ENCODE measurements at regions not wholly inside any gene's neighbourhood (a gene's known extent, or its start where the extent isn't known, plus 50 kb on each side); places are given as distances from the start of the nearest gene placed in this dataset.

DNA sequence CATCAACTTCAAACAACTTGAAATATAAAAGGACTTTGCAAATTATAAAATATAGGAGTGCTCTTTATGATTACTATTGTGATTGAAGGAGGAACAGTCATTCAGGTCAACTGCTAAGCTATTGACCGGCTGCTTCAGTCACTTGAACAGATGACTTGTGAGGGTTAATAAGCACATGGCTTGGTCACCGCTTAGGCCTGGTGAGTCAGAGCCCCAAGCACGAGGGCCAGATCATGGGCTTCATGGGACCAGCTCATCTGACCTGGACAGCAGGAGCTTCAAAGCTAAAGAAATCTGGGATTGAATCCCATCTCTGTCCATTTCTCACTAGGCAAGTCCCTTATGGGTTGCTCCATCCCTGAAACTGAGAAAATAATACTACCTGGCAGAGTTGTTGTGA lies 60.4 kb upstream of the ADO start:
- Histone ChIP-seq H3K4me3 (ENCODE audit: low read depth, low read length) (no peak overlapping the region), H2AFZ (no peak overlapping the region), H3K36me3 (ENCODE audit: control insufficient read depth, insufficient read depth, low read length) (no peaks in the 10 kb centered on the region), H3K9me3 (ENCODE audit: control insufficient read depth, low read length) (no peaks in the 10 kb centered on the region), H3K9ac (no peak overlapping the region), H3K27ac (no peak overlapping the region), H3K79me2 (no peaks in the 10 kb centered on the region), H3K4me2 (ENCODE audit: low read length) (no peak overlapping the region), H3K4me1 (no peaks in the 10 kb centered on the region), H3K27me3 (ENCODE audit: control insufficient read depth, insufficient read depth, low read length) (no peaks in the 10 kb centered on the region)
- TF ChIP-seq, protein P1, sequence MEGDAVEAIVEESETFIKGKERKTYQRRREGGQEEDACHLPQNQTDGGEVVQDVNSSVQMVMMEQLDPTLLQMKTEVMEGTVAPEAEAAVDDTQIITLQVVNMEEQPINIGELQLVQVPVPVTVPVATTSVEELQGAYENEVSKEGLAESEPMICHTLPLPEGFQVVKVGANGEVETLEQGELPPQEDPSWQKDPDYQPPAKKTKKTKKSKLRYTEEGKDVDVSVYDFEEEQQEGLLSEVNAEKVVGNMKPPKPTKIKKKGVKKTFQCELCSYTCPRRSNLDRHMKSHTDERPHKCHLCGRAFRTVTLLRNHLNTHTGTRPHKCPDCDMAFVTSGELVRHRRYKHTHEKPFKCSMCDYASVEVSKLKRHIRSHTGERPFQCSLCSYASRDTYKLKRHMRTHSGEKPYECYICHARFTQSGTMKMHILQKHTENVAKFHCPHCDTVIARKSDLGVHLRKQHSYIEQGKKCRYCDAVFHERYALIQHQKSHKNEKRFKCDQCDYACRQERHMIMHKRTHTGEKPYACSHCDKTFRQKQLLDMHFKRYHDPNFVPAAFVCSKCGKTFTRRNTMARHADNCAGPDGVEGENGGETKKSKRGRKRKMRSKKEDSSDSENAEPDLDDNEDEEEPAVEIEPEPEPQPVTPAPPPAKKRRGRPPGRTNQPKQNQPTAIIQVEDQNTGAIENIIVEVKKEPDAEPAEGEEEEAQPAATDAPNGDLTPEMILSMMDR (IDR thresholded peaks at IDR 0.05): no peak

DNA sequence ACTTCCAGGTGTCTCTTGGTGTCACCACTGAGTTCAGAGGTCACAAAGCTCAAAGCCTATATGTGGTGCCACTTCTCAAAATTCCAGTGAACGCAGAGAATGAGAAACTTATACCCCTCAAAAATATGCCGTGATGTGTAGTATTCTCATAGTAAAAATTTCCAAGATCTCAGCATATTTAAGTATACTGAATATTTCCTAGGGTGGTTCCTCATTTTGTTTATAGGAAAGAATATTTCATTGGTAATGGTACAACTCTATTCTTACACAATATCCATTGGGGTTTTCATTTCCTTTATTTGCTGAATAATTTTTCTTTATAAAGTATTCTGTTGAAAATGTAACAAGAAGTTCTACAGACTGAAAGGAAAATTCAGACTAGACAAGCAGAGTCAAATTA lies 58.9 kb upstream of the ADO start:
- TF ChIP-seq, protein P1 (IDR thresholded peaks at IDR 0.05): no peak
- H2AFZ ChIP-seq: no peak overlapping the region
- H3K27me3 ChIP-seq (ENCODE audit: control insufficient read depth, insufficient read depth, low read length): no peaks in the 10 kb centered on the region
- no peaks in the 10 kb centered on the region for H3K9me3 ChIP-seq (ENCODE audit: control insufficient read depth, low read length)
- no peaks in the 10 kb centered on the region for H3K79me2 ChIP-seq
- H3K36me3 ChIP-seq (ENCODE audit: control insufficient read depth, insufficient read depth, low read length): no peaks in the 10 kb centered on the region
- H3K4me2 ChIP-seq (ENCODE audit: low read length): no peak overlapping the region
- no peak overlapping the region for H3K27ac ChIP-seq
- no peak overlapping the region for H3K9ac ChIP-seq
- no peaks in the 10 kb centered on the region for H3K4me1 ChIP-seq
- no peak overlapping the region for H3K4me3 ChIP-seq (ENCODE audit: low read depth, low read length)

DNA sequence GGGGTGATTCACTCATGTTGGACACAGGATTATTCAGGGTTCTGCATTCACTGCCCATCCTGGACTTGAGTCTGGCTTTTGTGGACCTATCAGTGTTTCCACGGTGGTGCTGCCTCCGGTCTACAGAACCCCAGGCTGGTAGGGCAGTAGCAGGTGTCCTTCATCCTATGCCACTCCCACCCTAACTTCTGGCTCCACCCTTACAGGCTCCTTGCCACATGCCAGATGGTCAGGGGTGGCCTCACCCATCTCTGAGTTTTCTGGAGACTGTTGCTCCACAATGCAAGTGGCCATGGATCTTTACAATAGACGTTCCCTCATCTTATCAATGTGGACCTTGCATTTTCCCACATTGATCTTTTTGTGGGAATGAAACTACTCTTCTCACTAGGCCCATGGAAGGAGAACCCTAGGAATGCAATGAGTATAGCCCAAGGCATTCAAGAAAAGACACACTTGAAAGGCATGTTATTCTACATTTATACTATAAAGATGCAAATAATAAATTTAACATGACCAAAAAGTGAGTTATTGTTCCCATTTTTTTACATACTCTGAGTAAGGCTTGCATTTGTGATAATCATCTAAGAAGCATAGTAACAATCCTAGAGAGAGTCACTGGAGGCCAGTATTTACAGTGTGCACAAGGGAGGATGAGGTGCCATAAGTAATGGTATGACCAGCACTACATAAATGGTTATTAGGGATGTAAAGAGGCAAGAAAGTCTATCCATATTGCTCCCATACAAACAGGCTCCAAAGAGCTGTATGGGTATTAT lies 57.4 kb upstream of the ADO start:
- H2AFZ ChIP-seq: no peak overlapping the region
- H3K9ac ChIP-seq: no peak overlapping the region
- no peaks in the 10 kb centered on the region for H3K27me3 ChIP-seq (ENCODE audit: control insufficient read depth, insufficient read depth, low read length)
- no peak overlapping the region for H3K4me3 ChIP-seq (ENCODE audit: low read depth, low read length)
- H3K27ac ChIP-seq: no peak overlapping the region
- H3K4me2 ChIP-seq (ENCODE audit: low read length): no peak overlapping the region
- H3K9me3 ChIP-seq (ENCODE audit: control insufficient read depth, low read length): no peaks in the 10 kb centered on the region
- TF ChIP-seq, protein P1 (IDR thresholded peaks at IDR 0.05): no peak
- no peaks in the 10 kb centered on the region for H3K36me3 ChIP-seq (ENCODE audit: control insufficient read depth, insufficient read depth, low read length)
- no peaks in the 10 kb centered on the region for H3K79me2 ChIP-seq
- H3K4me1 ChIP-seq: no peaks in the 10 kb centered on the region

DNA sequence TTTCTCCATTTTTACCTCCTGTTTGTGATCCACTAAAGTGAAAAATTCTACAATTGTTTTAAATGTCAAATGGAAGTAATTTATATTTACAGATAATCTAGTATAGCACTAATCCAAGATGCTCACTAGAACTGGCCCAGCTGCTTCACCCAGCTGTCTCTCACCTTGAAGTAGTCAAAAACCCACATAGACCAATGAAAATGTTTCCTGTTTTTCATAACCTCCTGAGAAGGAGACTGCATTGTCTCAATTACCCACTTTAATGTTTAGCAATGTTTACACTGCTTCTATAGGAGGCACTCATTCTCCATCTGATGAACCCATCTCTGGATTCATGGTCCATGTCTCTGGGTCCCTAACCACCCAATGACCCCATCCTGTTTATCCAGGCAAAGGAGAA lies 56.1 kb upstream of the ADO start:
- no peaks in the 10 kb centered on the region for H3K36me3 ChIP-seq (ENCODE audit: control insufficient read depth, insufficient read depth, low read length)
- H2AFZ ChIP-seq: no peak overlapping the region
- H3K79me2 ChIP-seq: no peaks in the 10 kb centered on the region
- H3K9me3 ChIP-seq (ENCODE audit: control insufficient read depth, low read length): no peaks in the 10 kb centered on the region
- no peaks in the 10 kb centered on the region for H3K27me3 ChIP-seq (ENCODE audit: control insufficient read depth, insufficient read depth, low read length)
- H3K9ac ChIP-seq: no peak overlapping the region
- no peak overlapping the region for H3K27ac ChIP-seq
- H3K4me1 ChIP-seq: no peaks in the 10 kb centered on the region
- no peak overlapping the region for H3K4me3 ChIP-seq (ENCODE audit: low read depth, low read length)
- TF ChIP-seq, protein P1 (IDR thresholded peaks at IDR 0.05): no peak
- no peak overlapping the region for H3K4me2 ChIP-seq (ENCODE audit: low read length)

DNA sequence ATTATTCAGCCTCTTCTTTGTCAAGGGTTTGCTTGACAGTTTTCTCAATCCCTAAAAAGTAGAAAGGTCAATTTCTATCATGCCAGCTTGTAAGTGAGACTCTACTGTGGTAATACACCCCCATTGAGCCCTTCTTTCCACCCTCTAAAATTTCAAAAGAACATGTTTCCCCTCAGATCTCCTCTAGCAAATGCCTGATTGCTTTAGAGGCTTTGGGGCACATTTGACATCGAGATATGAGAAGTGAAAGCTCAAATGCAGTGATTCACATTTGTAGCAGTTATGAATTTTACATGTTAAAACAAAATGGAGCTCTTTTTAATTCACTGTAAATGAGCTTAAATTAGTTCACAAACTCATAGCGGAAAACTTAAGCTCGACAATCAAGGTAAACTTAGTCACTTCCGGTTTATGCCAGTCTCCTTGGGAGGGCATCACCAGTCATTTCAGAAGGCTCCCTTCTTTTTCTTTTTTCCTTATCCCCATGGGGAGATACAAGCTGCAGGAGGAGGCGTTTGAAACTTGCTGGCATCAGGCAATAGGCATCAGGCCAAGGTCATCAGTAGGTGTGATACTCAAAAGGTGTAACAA lies 55.3 kb upstream of the ADO start:
- no peaks in the 10 kb centered on the region for H3K36me3 ChIP-seq (ENCODE audit: control insufficient read depth, insufficient read depth, low read length)
- H3K4me1 ChIP-seq: no peaks in the 10 kb centered on the region
- no peaks in the 10 kb centered on the region for H3K9me3 ChIP-seq (ENCODE audit: control insufficient read depth, low read length)
- H3K27me3 ChIP-seq (ENCODE audit: control insufficient read depth, insufficient read depth, low read length): no peaks in the 10 kb centered on the region
- no peak overlapping the region for H3K9ac ChIP-seq
- H3K4me3 ChIP-seq (ENCODE audit: low read depth, low read length): no peak overlapping the region
- no peak overlapping the region for H3K4me2 ChIP-seq (ENCODE audit: low read length)
- H2AFZ ChIP-seq: no peak overlapping the region
- TF ChIP-seq, protein P1 (IDR thresholded peaks at IDR 0.05): no peak
- H3K27ac ChIP-seq: no peak overlapping the region
- no peaks in the 10 kb centered on the region for H3K79me2 ChIP-seq
